H1 (cell line): ENCODE measurements at regions not wholly inside any gene's neighbourhood (a gene's known extent, or its start where the extent isn't known, plus 50 kb on each side); places are given as distances from the start of the nearest gene placed in this dataset.

Experiments
- CTCF ChIA-PET: fragments of 300-600 bp; sonication (Branson Sonifier 250); formaldehyde crosslinking; loops from one replicate; lab custom pipeline; 2021; ENCODE audit not compliant: partially characterized antibody; lab: Charles Lee
- POLR2A ChIA-PET: fragments of 300-600 bp; sonication (Branson Sonifier 250); formaldehyde crosslinking; loops from one replicate; lab custom pipeline; 2021; ENCODE audit warnings: inconsistent platforms; ENCODE audit not compliant: partially characterized antibody; lab: Charles Lee
- DNase-seq, 2 experiments: peaks; one replicate each; pipeline versions ENCODE4 v3.0.0 to v3.0.0-alpha.2; 2010 to 2022; ENCODE audit warnings: low spot score in 2 of 2, low read depth in 1 of 2, mixed read lengths in 1 of 2
- FAIRE-seq: peaks from 2 replicates; lab custom pipeline; 2011; peaks lifted over from hg19 to GRCh38; lab: Jason Lieb, UNC
- H2AFZ ChIP-seq: 2 replicates; pipeline ENCODE4 v1.8.1; 2012; ENCODE audit warnings: low read length, inconsistent platforms
- H2AK5ac ChIP-seq: 2 replicates; pipeline ENCODE4 v1.6.1; 2013; ENCODE audit warnings: low read depth, low read length
- H2BK120ac ChIP-seq: replicated peaks from 2 replicates; pipeline ENCODE3; 2013; ENCODE audit warnings: low read depth, low read length, inconsistent platforms
- H2BK12ac ChIP-seq: 2 replicates; pipeline ENCODE4 v1.6.1; 2013; ENCODE audit warnings: low read depth, low read length
- H2BK15ac ChIP-seq: 2 replicates; pipeline ENCODE4 v1.6.1; 2013; ENCODE audit warnings: low read length
- H2BK20ac ChIP-seq: 2 replicates; pipeline ENCODE4 v1.6.1; 2013; ENCODE audit warnings: low read length
- H2BK5ac ChIP-seq: 2 replicates; pipeline ENCODE4 v1.6.1; 2013; ENCODE audit warnings: low read depth, low read length
- H3K14ac ChIP-seq: 2 replicates; pipeline ENCODE4 v1.6.1; 2013; ENCODE audit warnings: inconsistent platforms; ENCODE audit not compliant: insufficient read length
- H3K18ac ChIP-seq: 2 replicates; pipeline ENCODE4 v1.6.1; 2013; ENCODE audit warnings: low read length; ENCODE audit errors: extremely low read depth
- H3K23ac ChIP-seq: 2 replicates; pipeline ENCODE4 v1.6.1; 2013; ENCODE audit warnings: inconsistent platforms; ENCODE audit not compliant: insufficient read length
- H3K23me2 ChIP-seq: 2 replicates; pipeline ENCODE4 v1.6.1; 2013; ENCODE audit warnings: low read depth, low read length
- H3K27ac ChIP-seq: 2 replicates; pipeline ENCODE4 v1.6.1; 2011; ENCODE audit warnings: low read depth, low read length, inconsistent platforms
- H3K27me3 ChIP-seq, 4 experiments: replicated peaks in 1 of 4; 1 replicate in 1 of 4; 2 replicates in 3 of 4; pipeline versions ENCODE4 v1.6.1 to v1.8.1; 2011 to 2013; ENCODE audit warnings: low read length in 3 of 4, mild to moderate bottlenecking in 3 of 4, inconsistent platforms in 2 of 4, mixed read lengths in 2 of 4, moderate library complexity in 1 of 4; ENCODE audit not compliant: control insufficient read depth in 3 of 4, insufficient read depth in 3 of 4; ENCODE audit errors: extremely low read depth in 1 of 4
- H3K36me3 ChIP-seq, 4 experiments: 2 replicates each; pipeline versions ENCODE4 v1.6.1 to v1.8.1; 2011 to 2013; ENCODE audit warnings: mild to moderate bottlenecking in 4 of 4, low read length in 3 of 4, moderate library complexity in 2 of 4, control low read depth in 1 of 4, inconsistent platforms in 1 of 4; ENCODE audit not compliant: insufficient read depth in 4 of 4, control insufficient read depth in 2 of 4
- H3K4ac ChIP-seq: replicated peaks from 2 replicates; pipeline ENCODE3; 2013; ENCODE audit warnings: low read length, low read depth, mixed read lengths, inconsistent platforms; ENCODE audit not compliant: insufficient read length
- H3K4me1 ChIP-seq, 4 experiments: replicated peaks in 1 of 4; 1 replicate in 1 of 4; 2 replicates in 3 of 4; pipeline versions ENCODE4 v1.6.1 to v1.8.1; 2011 to 2013; ENCODE audit warnings: low read length in 3 of 4, inconsistent platforms in 2 of 4, mixed read lengths in 1 of 4; ENCODE audit not compliant: insufficient read depth in 4 of 4, control insufficient read depth in 3 of 4
- H3K4me2 ChIP-seq, 2 experiments: 2 replicates each; pipeline versions ENCODE4 v1.6.1 to v1.8.1; 2011 to 2013; ENCODE audit warnings: low read depth in 2 of 2, low read length in 2 of 2, control low read depth in 1 of 2, inconsistent platforms in 1 of 2, mild to moderate bottlenecking in 1 of 2; ENCODE audit not compliant: insufficient read depth in 1 of 2
- H3K4me3 ChIP-seq, 4 experiments: fragments of 200-600, 300-600 bp in 1 of 4; sonication (generic), shearing (Covaris generic), sonication (Bioruptor Twin) in 1 of 4; 2 replicates each; pipeline versions ENCODE4 v1.5.1 to v1.8.1; 2011 to 2016; ENCODE audit warnings: low read length in 4 of 4, low read depth in 3 of 4, control low read depth in 2 of 4, inconsistent platforms in 2 of 4, mild to moderate bottlenecking in 2 of 4, mixed read lengths in 1 of 4, moderate library complexity in 1 of 4; ENCODE audit not compliant: insufficient read depth in 2 of 4; ENCODE audit errors: extremely low read depth in 1 of 4
- H3K56ac ChIP-seq: replicated peaks from 2 replicates; pipeline ENCODE3; 2013; ENCODE audit warnings: low read depth, mild to moderate bottlenecking, mixed read lengths, low read length, inconsistent platforms; ENCODE audit not compliant: insufficient read length
- H3K79me1 ChIP-seq: 2 replicates; pipeline ENCODE4 v1.6.1; 2013; ENCODE audit warnings: low read depth, low read length, control low read depth
- H3K79me2 ChIP-seq, 2 experiments: 2 replicates each; pipeline versions ENCODE4 v1.6.1 to v1.8.1; 2012 to 2013; ENCODE audit warnings: low read length in 2 of 2, mild to moderate bottlenecking in 2 of 2, inconsistent platforms in 1 of 2; ENCODE audit not compliant: insufficient read depth in 2 of 2, control insufficient read depth in 1 of 2
- H3K9ac ChIP-seq, 4 experiments: replicated peaks in 1 of 4; 1 replicate in 1 of 4; 2 replicates in 3 of 4; pipeline versions ENCODE4 v1.6.1 to v1.8.1; 2011 to 2013; ENCODE audit warnings: low read depth in 3 of 4, low read length in 3 of 4, control low read depth in 2 of 4, mild to moderate bottlenecking in 2 of 4, moderate library complexity in 2 of 4, inconsistent platforms in 1 of 4; ENCODE audit errors: extremely low read depth in 1 of 4
- H3K9me3 ChIP-seq, 2 experiments: 2 replicates each; pipeline versions ENCODE4 v1.6.1 to v1.8.1; 2012 to 2013; ENCODE audit warnings: mild to moderate bottlenecking in 2 of 2, moderate library complexity in 2 of 2, control low read depth in 1 of 2, inconsistent platforms in 1 of 2, low read depth in 1 of 2, low read length in 1 of 2, mixed read lengths in 1 of 2; ENCODE audit not compliant: insufficient read depth in 2 of 2
- H4K20me1 ChIP-seq, 2 experiments: replicated peaks in 1 of 2; 2 replicates each; pipeline versions ENCODE3 to v1.8.1; 2011 to 2013; ENCODE audit warnings: inconsistent platforms in 2 of 2, low read length in 2 of 2, mild to moderate bottlenecking in 1 of 2; ENCODE audit not compliant: insufficient read depth in 2 of 2, control insufficient read depth in 1 of 2
- H4K5ac ChIP-seq: 2 replicates; pipeline ENCODE4 v1.6.1; 2013; ENCODE audit warnings: low read length, low read depth, mixed read lengths, inconsistent platforms; ENCODE audit not compliant: insufficient read length
- H4K8ac ChIP-seq: 2 replicates; pipeline ENCODE4 v1.8.0; 2013; ENCODE audit warnings: mild to moderate bottlenecking, moderate library complexity, low read length, inconsistent platforms; ENCODE audit not compliant: insufficient read depth; ENCODE audit errors: extremely low read depth
- H4K91ac ChIP-seq: replicated peaks from 2 replicates; pipeline ENCODE3; 2013; ENCODE audit warnings: low read length, mixed read lengths, inconsistent platforms; ENCODE audit not compliant: insufficient read length
- FOSL1 ChIP-seq: IDR thresholded peaks from 2 replicates; pipeline ENCODE4 v1.6.1; 2011; ENCODE audit warnings: mild to moderate bottlenecking, low read depth, low read length, moderate library complexity; ENCODE audit not compliant: insufficient read depth
- KDM1A ChIP-seq: fragments of 200-600, 300-600 bp; sonication (generic); IDR thresholded peaks from 2 replicates; pipeline ENCODE4 v1.7.1; 2016; ENCODE audit warnings: mild to moderate bottlenecking, low read length, borderline replicate concordance
- KDM5A ChIP-seq: fragments of 200-600 bp; IDR thresholded peaks from 2 replicates; pipeline ENCODE4 v1.7.1; 2012; ENCODE audit warnings: mild to moderate bottlenecking, low read length, inconsistent platforms, mixed read lengths
- POU5F1 ChIP-seq: IDR thresholded peaks from 2 replicates; pipeline ENCODE4 v1.6.1; 2011; ENCODE audit warnings: low read depth, mild to moderate bottlenecking, low read length, moderate library complexity
- RBBP5 ChIP-seq: IDR thresholded peaks from 2 replicates; pipeline ENCODE4 v1.7.1; 2012; ENCODE audit warnings: low read depth, mild to moderate bottlenecking, inconsistent platforms, low read length, moderate library complexity, borderline replicate concordance
- WGBS, 2 experiments: shearing (Covaris generic) in 1 of 2; methylation state at CpG; one replicate each; pipeline versions ENCODE4 v1.1.6 to v1.1.7; 2013 to 2015; ENCODE audit warnings: low lambda C conversion rate in 2 of 2, mixed read lengths in 2 of 2, inconsistent platforms in 1 of 2, low coverage in 1 of 2, missing lambda C conversion rate in 1 of 2; ENCODE audit not compliant: insufficient replicate concordance in 2 of 2, insufficient coverage in 1 of 2, insufficient read length in 1 of 2; ENCODE audit errors: extremely low coverage in 1 of 2, missing lambda C conversion rate in 1 of 2; 5-methylcytosine and 5-hydroxymethylcytosine counted together

DNA sequence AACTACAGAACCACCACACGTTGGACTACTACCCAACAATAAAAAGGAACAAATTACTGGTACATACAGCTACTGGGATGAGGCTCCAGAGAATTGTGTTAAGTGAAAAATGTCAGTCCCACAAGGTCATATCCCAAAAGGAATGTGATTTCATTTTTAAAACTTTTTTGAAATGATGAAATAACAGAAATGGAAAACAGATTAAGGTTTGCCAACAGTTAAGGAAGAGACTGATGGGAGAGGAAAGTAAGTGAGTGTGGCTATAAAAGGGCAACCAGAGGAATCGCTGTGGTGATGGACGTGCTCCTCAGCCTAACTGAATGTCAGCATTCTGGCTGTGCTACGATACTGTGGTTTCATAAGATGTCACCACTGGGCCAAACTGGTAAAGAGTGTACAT, 512.8 kb downstream of the UQCRFS1 start:
- no peak overlapping the region for H3K4ac ChIP-seq
- no peak overlapping the region for H4K91ac ChIP-seq
- H2AK5ac ChIP-seq, result no peak overlapping the region
- no peak overlapping the region for H3K4me2 ChIP-seq
- H3K27ac ChIP-seq, result no peak overlapping the region
- no peak overlapping the region for H2AFZ ChIP-seq
- H2BK12ac ChIP-seq, result no peak overlapping the region
- no peak overlapping the region for H3K4me3 ChIP-seq
- no peak overlapping the region for H4K5ac ChIP-seq
- H3K18ac ChIP-seq, result no peak overlapping the region
- H4K20me1 ChIP-seq, result no peaks in the 10 kb centered on the region
- H3K9me3 ChIP-seq, result no peaks in the 10 kb centered on the region
- H3K79me2 ChIP-seq, result no peaks in the 10 kb centered on the region
- CTCF ChIA-PET, result interaction anchor here (0.8 to 1.4 kb wide), 3 partner anchors 8 to 56 kb away, joined by 3 to 5 read pairs (median 3); no protein-coding TSS in a partner anchor
- no peak overlapping the region for H2BK5ac ChIP-seq
- TF ChIP-seq KDM1A (no peak), KDM5A (no peak), FOSL1 (no peak), POU5F1 (no peak), RBBP5 (no peak)
- H3K9ac ChIP-seq, result no peak overlapping the region
- no peak overlapping the region for H3K14ac ChIP-seq
- DNase-seq (no peak), FAIRE-seq (no peak)
- no peaks in the 10 kb centered on the region for H3K27me3 ChIP-seq
- no peak overlapping the region for H4K8ac ChIP-seq
- H3K23ac ChIP-seq, result no peak overlapping the region
- no peaks in the 10 kb centered on the region; a peak in 1 of 8 replicates for H3K36me3 ChIP-seq
- no peak overlapping the region for H2BK15ac ChIP-seq
- no peak overlapping the region for H2BK20ac ChIP-seq
- H3K56ac ChIP-seq, result no peak overlapping the region
- no peaks in the 10 kb centered on the region for H3K4me1 ChIP-seq
- no peaks in the 10 kb centered on the region for H3K23me2 ChIP-seq
- no peak overlapping the region for H2BK120ac ChIP-seq
- WGBS, 2 experiments, result 90% methylated on average over 4 of the region's 4 CpGs; no CpG with 5 or more reads in 1 of the 2 experiments
- POLR2A ChIA-PET, result interaction anchor here (0.6 to 1.2 kb wide), 2 partner anchors 23 to 49 kb away, joined by 3 read pairs; no protein-coding TSS in a partner anchor
- H3K79me1 ChIP-seq, result no peaks in the 10 kb centered on the region
